HG03280 (cell line): ENCODE measurements at regions not wholly inside any gene's neighbourhood (a gene's known extent, or its start where the extent isn't known, plus 50 kb on each side); places are given as distances from the start of the nearest gene placed in this dataset.

ENCODE experiments used
- ATAC-seq: cut with Tn5 transposase; IDR thresholded peaks from one replicate; pipeline ENCODE4 v1.9.1; 2021; ENCODE audit warnings: mild to moderate bottlenecking, moderate library complexity; ENCODE audit not compliant: unreplicated experiment

- ATAC-seq, result no peak
These were observed 117.8 kb upstream of the NXT1 start for GRCh38 chr20:23232679-23233308.

GRCh38 chr20:23232219-23232581 is 118.4 kb upstream of the NXT1 start:
- no peak for ATAC-seq

- no peak for ATAC-seq
These were observed 118.9 kb upstream of the NXT1 start for GRCh38 chr20:23231561-23232218.

GRCh38 chr20:23230766-23231385 is 119.7 kb upstream of the NXT1 start:
- no peak for ATAC-seq

- no peak for ATAC-seq
These were observed 120.6 kb upstream of the NXT1 start for GRCh38 chr20:23229989-23230388.

GRCh38 chr20:23228912-23229311 is 121.7 kb upstream of the NXT1 start:
- no peak for ATAC-seq

- no peak for ATAC-seq
These were observed 122.6 kb upstream of the NXT1 start for GRCh38 chr20:23227976-23228375.

- ATAC-seq, result no peak
These were observed 123.3 kb upstream of the NXT1 start for GRCh38 chr20:23227274-23227673.

GRCh38 chr20:23226612-23227265 is 123.9 kb upstream of the NXT1 start:
- no peak for ATAC-seq

GRCh38 chr20:23225407-23226060 is 125.1 kb upstream of the NXT1 start:
- no peak for ATAC-seq

GRCh38 chr20:23224806-23225205 is 125.8 kb upstream of the NXT1 start:
- ATAC-seq, result no peak

- ATAC-seq, result no peak
These were observed 126.5 kb upstream of the NXT1 start for GRCh38 chr20:23223908-23224580.

- no peak for ATAC-seq
These were observed 127.9 kb upstream of the NXT1 start for GRCh38 chr20:23222531-23223200.

GRCh38 chr20:23217023-23217422 is 130.9 kb upstream of the CD93 start:
- no peak for ATAC-seq

GRCh38 chr20:23215344-23215995 is 129.3 kb upstream of the CD93 start:
- ATAC-seq, result no peak

GRCh38 chr20:23214903-23215302 is 128.8 kb upstream of the CD93 start:
- no peak for ATAC-seq

GRCh38 chr20:23212464-23212995 is 126.4 kb upstream of the CD93 start:
- ATAC-seq, result no peak

- ATAC-seq, result no peak
These were observed 125.9 kb upstream of the CD93 start for GRCh38 chr20:23212011-23212410.

GRCh38 chr20:23211164-23211563 is 125.0 kb upstream of the CD93 start:
- ATAC-seq, result no peak
